ENCODE measurements at regions not wholly inside any gene's neighbourhood (a gene's known extent, or its start where the extent isn't known, plus 50 kb on each side); places are given as distances from the start of the nearest gene placed in this dataset.

DNA sequence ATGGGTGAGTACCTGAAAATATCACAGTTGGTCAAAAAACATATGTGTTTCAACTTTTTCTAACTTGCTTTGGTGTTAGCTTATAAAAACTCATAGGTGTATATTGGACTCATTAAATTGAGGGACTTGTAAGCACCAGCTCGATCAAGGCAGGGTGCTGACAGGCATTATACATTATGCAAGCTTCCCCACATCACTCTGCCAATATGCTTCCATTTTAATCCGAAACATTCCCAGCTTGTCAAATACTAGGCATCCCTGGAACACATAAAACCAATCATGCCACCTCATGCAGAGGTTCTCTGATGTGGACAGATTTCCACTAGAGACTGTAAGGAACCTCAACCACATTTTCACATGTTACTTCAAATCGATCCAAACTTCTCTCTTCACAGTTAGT is 187.3 kb upstream of the NT5E start:
- Histone ChIP-seq H3K4me3 (ENCODE audit: low read length) (no peak overlapping the region), H3K27ac (ENCODE audit: low read depth, low read length) (no peak overlapping the region), H3K4me1 (ENCODE audit: control insufficient read depth, insufficient read depth, low read length) (no peaks in the 10 kb centered on the region), H3K9me3 (ENCODE audit: control insufficient read depth, low read length) (peaks cover 12% of the 10 kb centered on the region), H3K9ac (ENCODE audit: extremely low read depth, low read length, poor library complexity, severe bottlenecking) (no peak overlapping the region), H3K27me3 (ENCODE audit: control insufficient read depth, insufficient read depth, low read length, poor library complexity, severe bottlenecking) (peaks cover 14% of the 10 kb centered on the region), H3K36me3 (ENCODE audit: control insufficient read depth, insufficient read depth, low read length) (no peaks in the 10 kb centered on the region)
- Mint-ChIP-seq H3K4me3 (no peak overlapping the region), H3K27ac (no peak overlapping the region), H3K4me1 (peaks cover 5% of the 10 kb centered on the region), H3K9me3 (peaks cover 9% of the 10 kb centered on the region), H3K27me3 (ENCODE audit: insufficient read depth) (peaks cover 10% of the 10 kb centered on the region), H3K36me3 (ENCODE audit: low read depth) (no peaks in the 10 kb centered on the region)
- TF ChIP-seq, protein P1, sequence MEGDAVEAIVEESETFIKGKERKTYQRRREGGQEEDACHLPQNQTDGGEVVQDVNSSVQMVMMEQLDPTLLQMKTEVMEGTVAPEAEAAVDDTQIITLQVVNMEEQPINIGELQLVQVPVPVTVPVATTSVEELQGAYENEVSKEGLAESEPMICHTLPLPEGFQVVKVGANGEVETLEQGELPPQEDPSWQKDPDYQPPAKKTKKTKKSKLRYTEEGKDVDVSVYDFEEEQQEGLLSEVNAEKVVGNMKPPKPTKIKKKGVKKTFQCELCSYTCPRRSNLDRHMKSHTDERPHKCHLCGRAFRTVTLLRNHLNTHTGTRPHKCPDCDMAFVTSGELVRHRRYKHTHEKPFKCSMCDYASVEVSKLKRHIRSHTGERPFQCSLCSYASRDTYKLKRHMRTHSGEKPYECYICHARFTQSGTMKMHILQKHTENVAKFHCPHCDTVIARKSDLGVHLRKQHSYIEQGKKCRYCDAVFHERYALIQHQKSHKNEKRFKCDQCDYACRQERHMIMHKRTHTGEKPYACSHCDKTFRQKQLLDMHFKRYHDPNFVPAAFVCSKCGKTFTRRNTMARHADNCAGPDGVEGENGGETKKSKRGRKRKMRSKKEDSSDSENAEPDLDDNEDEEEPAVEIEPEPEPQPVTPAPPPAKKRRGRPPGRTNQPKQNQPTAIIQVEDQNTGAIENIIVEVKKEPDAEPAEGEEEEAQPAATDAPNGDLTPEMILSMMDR (conservative IDR thresholded peaks at IDR 0.05), result no peak
- 94 to 100% methylated on average over 2 to 3 of the region's 3 CpGs for WGBS, 2 experiments (ENCODE audit: insufficient coverage in 1 of 2, insufficient read length in 1 of 2)
- DNase-seq, result no peak

DNA sequence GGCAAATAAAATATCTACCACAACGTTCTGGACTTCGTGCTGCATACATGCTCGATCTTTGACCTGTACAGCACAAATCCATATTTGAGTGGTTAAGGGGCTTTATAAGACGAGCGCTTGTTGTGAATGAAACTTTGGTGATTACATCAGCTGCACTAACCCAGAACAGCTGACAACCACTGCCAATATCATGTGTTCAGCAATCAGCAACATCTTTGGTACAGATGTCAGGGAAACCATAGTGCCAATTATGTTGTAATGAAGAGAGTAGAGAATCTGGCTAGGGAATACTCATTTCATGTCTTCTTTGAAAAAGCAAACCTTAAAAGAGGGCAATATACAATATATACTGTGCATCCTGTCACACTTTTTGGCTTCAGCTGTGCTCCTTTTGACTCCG is 188.6 kb upstream of the NT5E start:
- no peak overlapping the region for H3K27ac Mint-ChIP-seq
- TF ChIP-seq, protein P1 (conservative IDR thresholded peaks at IDR 0.05), result no peak
- H3K36me3 Mint-ChIP-seq (ENCODE audit: low read depth), result no peaks in the 10 kb centered on the region
- peaks cover 5% of the 10 kb centered on the region for H3K4me1 Mint-ChIP-seq
- Histone ChIP-seq H3K36me3 (ENCODE audit: control insufficient read depth, insufficient read depth, low read length) (no peaks in the 10 kb centered on the region), H3K4me3 (ENCODE audit: low read length) (no peak overlapping the region), H3K9me3 (ENCODE audit: control insufficient read depth, low read length) (peaks cover 5% of the 10 kb centered on the region), H3K9ac (ENCODE audit: extremely low read depth, low read length, poor library complexity, severe bottlenecking) (no peak overlapping the region), H3K4me1 (ENCODE audit: control insufficient read depth, insufficient read depth, low read length) (no peaks in the 10 kb centered on the region), H3K27me3 (ENCODE audit: control insufficient read depth, insufficient read depth, low read length, poor library complexity, severe bottlenecking) (peaks cover 14% of the 10 kb centered on the region), H3K27ac (ENCODE audit: low read depth, low read length) (no peak overlapping the region)
- no peak overlapping the region for H3K4me3 Mint-ChIP-seq
- H3K9me3 Mint-ChIP-seq, result no peaks in the 10 kb centered on the region
- no peak for DNase-seq
- 89 to 96% methylated on average over 5 to 6 of the region's 6 CpGs for WGBS, 2 experiments (ENCODE audit: insufficient coverage in 1 of 2, insufficient read length in 1 of 2)
- peaks cover 10% of the 10 kb centered on the region for H3K27me3 Mint-ChIP-seq (ENCODE audit: insufficient read depth)

DNA sequence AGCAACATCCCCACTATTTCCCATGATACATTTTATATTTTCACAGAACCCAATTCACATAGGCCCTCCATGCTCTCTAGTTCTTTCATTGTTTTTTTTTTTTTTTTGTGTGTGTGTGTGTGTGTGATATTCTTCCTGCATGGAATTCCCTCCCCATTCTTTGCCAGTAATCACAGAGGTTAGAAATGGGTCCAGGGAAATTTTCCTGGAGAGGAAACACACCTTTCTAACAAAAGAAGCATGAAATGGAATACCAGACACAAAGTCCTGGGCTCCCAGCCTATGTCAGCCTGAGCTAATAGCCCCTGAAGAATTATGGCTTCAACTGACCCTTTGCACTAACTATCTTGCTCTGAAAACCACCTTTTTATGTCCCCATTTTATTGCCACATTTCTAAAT is 194.2 kb upstream of the NT5E start:
- peaks cover 6% of the 10 kb centered on the region for H3K27me3 Mint-ChIP-seq (ENCODE audit: insufficient read depth)
- H3K36me3 Mint-ChIP-seq (ENCODE audit: low read depth), result no peaks in the 10 kb centered on the region
- H3K9me3 Mint-ChIP-seq, result peaks cover 17% of the 10 kb centered on the region
- H3K4me3 Mint-ChIP-seq, result no peak overlapping the region
- Histone ChIP-seq H3K27ac (ENCODE audit: low read depth, low read length) (no peak overlapping the region), H3K27me3 (ENCODE audit: control insufficient read depth, insufficient read depth, low read length, poor library complexity, severe bottlenecking) (peaks cover 3% of the 10 kb centered on the region), H3K9ac (ENCODE audit: extremely low read depth, low read length, poor library complexity, severe bottlenecking) (no peak overlapping the region), H3K9me3 (ENCODE audit: control insufficient read depth, low read length) (peaks cover 26% of the 10 kb centered on the region), H3K4me1 (ENCODE audit: control insufficient read depth, insufficient read depth, low read length) (no peaks in the 10 kb centered on the region), H3K36me3 (ENCODE audit: control insufficient read depth, insufficient read depth, low read length) (no peaks in the 10 kb centered on the region), H3K4me3 (ENCODE audit: low read length) (no peak overlapping the region)
- TF ChIP-seq, protein P1 (conservative IDR thresholded peaks at IDR 0.05), result no peak
- no peak for DNase-seq
- no peak overlapping the region for H3K27ac Mint-ChIP-seq
- peaks cover 5% of the 10 kb centered on the region for H3K4me1 Mint-ChIP-seq
